ENCODE measurements at regions not wholly inside any gene's neighbourhood (a gene's known extent, or its start where the extent isn't known, plus 50 kb on each side); places are given as distances from the start of the nearest gene placed in this dataset.
"Not testable (repeated sequence)": the region's sequence is repeated elsewhere in the genome, so short reads cannot be mapped to it uniquely, and the experiment has no call there.

GRCh38 chr7:54439391-54439790 lies 102.8 kb upstream of the VSTM2A start:
- DNase-seq (ENCODE audit: extremely low read depth in 1 of 4, low spot score in 3 of 4) (no peak), ATAC-seq (no peak), FAIRE-seq (no peak)
- Histone ChIP-seq H4K20me1 (replicated peaks; ENCODE audit: control insufficient read depth, insufficient read depth, low read length) (no peaks in the 10 kb centered on the region), H3K4me3 (no peak overlapping the region), H3K79me2 (ENCODE audit: control insufficient read depth, insufficient read depth, low read length) (no peaks in the 10 kb centered on the region), H3K9me3 (replicated peaks; ENCODE audit: control insufficient read depth, insufficient read depth, low read depth, low read length) (no peaks in the 10 kb centered on the region), H3K9me1 (ENCODE audit: control insufficient read depth, insufficient read depth, low read length) (no peaks in the 10 kb centered on the region), H3K4me2 (ENCODE audit: insufficient read depth, low read length) (no peak overlapping the region), H3K4me1 (replicated peaks in 1 of 2; ENCODE audit: control insufficient read depth in 2 of 2, insufficient read depth in 2 of 2, low read length in 2 of 2) (no peaks in the 10 kb centered on the region), H3K27me3 (ENCODE audit: control insufficient read depth in 2 of 2, insufficient read depth in 2 of 2, low read length in 2 of 2) (no peaks in the 10 kb centered on the region), H3K36me3 (ENCODE audit: control insufficient read depth, insufficient read depth, low read length) (no peaks in the 10 kb centered on the region), H3K27ac (ENCODE audit: extremely low read depth, low read depth, low read length) (no peak overlapping the region), H3K9ac (ENCODE audit: insufficient read depth in 1 of 2, low read depth in 2 of 2, low read length in 2 of 2) (no peak overlapping the region), H2AFZ (ENCODE audit: low read depth, low read length) (no peak overlapping the region)
- CTCF ChIA-PET (ENCODE audit: low intra/inter-chr PET ratio) = no interaction called here
- no peak for TF ChIP-seq SMAD1 (IDR thresholded peaks at IDR 0.05; ENCODE audit: low read depth, low read length, partially characterized antibody)
- TF ChIP-seq THAP7 (CRISPR knock-in tag; IDR thresholded peaks at IDR 0.05) = no peak
- TF ChIP-seq ZHX1 (conservative IDR thresholded peaks at IDR 0.05; ENCODE audit: low read length) = no peak
- no peak for TF ChIP-seq ELF1 (tag; IDR thresholded peaks at IDR 0.05)
- TF ChIP-seq RFX5 (IDR thresholded peaks at IDR 0.05; ENCODE audit: low read depth, low read length) = no peak
- TF ChIP-seq KLF16 (IDR thresholded peaks at IDR 0.05) = no peak
- no peak for TF ChIP-seq NCOA1 (IDR thresholded peaks at IDR 0.05; ENCODE audit: low read depth)
- TF ChIP-seq RBM22 (IDR thresholded peaks at IDR 0.05; ENCODE audit: low read depth, low read length, poor library complexity, severe bottlenecking) = no peak
- TF ChIP-seq ASH1L (IDR thresholded peaks at IDR 0.05; ENCODE audit: borderline replicate concordance, low read depth, partially characterized antibody) = no peak
- no peak for TF ChIP-seq FOXK2 (conservative IDR thresholded peaks at IDR 0.05 in 1 of 2, IDR thresholded peaks at IDR 0.05 in 1 of 2; ENCODE audit: low read depth in 2 of 2)
- 1% methylated on average over 5 of the region's 5 CpGs for WGBS (ENCODE audit: insufficient coverage, low coverage, missing lambda C conversion rate)
- in situ Hi-C loops (cut with MboI) = no loop called here
- intact Hi-C loops (cut with micrococcal nuclease) = no loop called here
- POLR2A ChIA-PET = no interaction called here
- no TSS peak for BruUV-seq (replicated peaks)

GRCh38 chr7:54444046-54444686 lies 98.0 kb upstream of the VSTM2A start:
- CTCF ChIA-PET (ENCODE audit: low intra/inter-chr PET ratio); H3K9me3 ChIP-seq (replicated peaks; ENCODE audit: control insufficient read depth, insufficient read depth, low read depth, low read length); H3K36me3 ChIP-seq (ENCODE audit: control insufficient read depth, insufficient read depth, low read length); intact Hi-C loops (cut with micrococcal nuclease); H3K4me2 ChIP-seq (ENCODE audit: insufficient read depth, low read length); H2AFZ ChIP-seq (ENCODE audit: low read depth, low read length); ATAC-seq; H3K27me3 ChIP-seq (ENCODE audit: control insufficient read depth in 2 of 2, insufficient read depth in 2 of 2, low read length in 2 of 2); H3K9me1 ChIP-seq (ENCODE audit: control insufficient read depth, insufficient read depth, low read length); H3K79me2 ChIP-seq (ENCODE audit: control insufficient read depth, insufficient read depth, low read length); in situ Hi-C loops (cut with MboI); H3K27ac ChIP-seq (ENCODE audit: extremely low read depth, low read depth, low read length); DNase-seq (ENCODE audit: extremely low read depth in 1 of 4, low spot score in 3 of 4); BruUV-seq (replicated peaks); FAIRE-seq; H3K4me3 ChIP-seq; H3K4me1 ChIP-seq (replicated peaks in 1 of 2; ENCODE audit: control insufficient read depth in 2 of 2, insufficient read depth in 2 of 2, low read length in 2 of 2); H3K9ac ChIP-seq (ENCODE audit: insufficient read depth in 1 of 2, low read depth in 2 of 2, low read length in 2 of 2); POLR2A ChIA-PET; H4K20me1 ChIP-seq (replicated peaks; ENCODE audit: control insufficient read depth, insufficient read depth, low read length): not testable (repeated sequence)
- WGBS (ENCODE audit: insufficient coverage, low coverage, missing lambda C conversion rate) = 0% methylated on average over 14 of the region's 34 CpGs
